Caco-2 (cell line): ENCODE measurements at regions not wholly inside any gene's neighbourhood (a gene's known extent, or its start where the extent isn't known, plus 50 kb on each side); places are given as distances from the start of the nearest gene placed in this dataset.

Experiments
- BruUV-seq: library from RNA; stranded (reverse); fragments of 400-500 nt; replicated peaks from 2 replicates; lab custom pipeline; 2021; lab: Mats Ljungman, UMichigan
- CTCF ChIA-PET: fragments of 300-600 bp; sonication (Branson Sonifier 250); formaldehyde crosslinking; loops from one replicate; lab custom pipeline; 2022; ENCODE audit warnings: antibody characterized with exemption; lab: Charles Lee
- POLR2A ChIA-PET: fragments of 300-600 bp; sonication (Branson Sonifier 250); formaldehyde crosslinking; loops from one replicate; lab custom pipeline; 2022; ENCODE audit warnings: antibody characterized with exemption; lab: Charles Lee
- DNase-seq, 2 experiments: peaks; one replicate each; pipeline versions ENCODE4 v3.0.0 to v3.0.0-alpha.2; 2020 to 2022
- H3K27me3 ChIP-seq: replicated peaks from 2 replicates; pipeline ENCODE4 v1.6.0; 2011; ENCODE audit warnings: low read length; ENCODE audit not compliant: control insufficient read depth, insufficient read depth
- H3K36me3 ChIP-seq: 2 replicates; pipeline ENCODE4 v1.5.1; 2011; ENCODE audit warnings: low read length; ENCODE audit not compliant: control insufficient read depth, insufficient read depth
- H3K4me1 ChIP-seq: fragments of 250-450 bp; sonication (Bioruptor Pico); 2 replicates; pipeline ENCODE4 v1.5.1; 2020; ENCODE audit warnings: mild to moderate bottlenecking
- H3K4me3 ChIP-seq: 2 replicates; pipeline ENCODE4 v1.5.1; 2011; ENCODE audit warnings: low read depth, mild to moderate bottlenecking, control low read depth, low read length
- H3K9me3 ChIP-seq: fragments of 250-450 bp; sonication (Bioruptor Pico); 2 replicates; pipeline ENCODE4 v1.5.1; 2020; ENCODE audit warnings: mild to moderate bottlenecking, moderate library complexity
- H3K27ac Mint-ChIP-seq: one replicate; pipeline ENCODE4 v1.8.0; 2022; ENCODE audit warnings: mixed read lengths; ENCODE audit not compliant: unreplicated experiment
- H3K27me3 Mint-ChIP-seq: one replicate; pipeline ENCODE4 v1.8.0; 2022; ENCODE audit warnings: mixed read lengths; ENCODE audit not compliant: insufficient read depth, unreplicated experiment
- H3K36me3 Mint-ChIP-seq: one replicate; pipeline ENCODE4 v1.8.0; 2022; ENCODE audit warnings: mild to moderate bottlenecking, mixed read lengths; ENCODE audit not compliant: insufficient read depth, unreplicated experiment
- H3K4me1 Mint-ChIP-seq: one replicate; pipeline ENCODE4 v1.8.0; 2022; ENCODE audit warnings: low read depth, mixed read lengths; ENCODE audit not compliant: unreplicated experiment
- H3K4me3 Mint-ChIP-seq: one replicate; pipeline ENCODE4 v1.8.0; 2022; ENCODE audit warnings: mild to moderate bottlenecking, moderate library complexity, mixed read lengths; ENCODE audit not compliant: unreplicated experiment
- H3K9me3 Mint-ChIP-seq: one replicate; pipeline ENCODE4 v1.8.0; 2022; ENCODE audit warnings: mixed read lengths; ENCODE audit not compliant: unreplicated experiment
- CTCF ChIP-seq, 2 experiments: fragments of 200-600 bp in 1 of 2; IDR thresholded peaks; 1 replicate in 1 of 2; 2 replicates in 1 of 2; pipeline versions ENCODE4 v1.5.1 to v1.8.0; 2011 to 2022; ENCODE audit warnings: antibody characterized with exemption in 1 of 2, control low read depth in 1 of 2, inconsistent platforms in 1 of 2, low read depth in 1 of 2, low read length in 1 of 2, mild to moderate bottlenecking in 1 of 2, moderate library complexity in 1 of 2; ENCODE audit not compliant: insufficient read depth in 1 of 2, severe bottlenecking in 1 of 2, unreplicated experiment in 1 of 2
- intact Hi-C: fragments of 100-400 bp; cut with micrococcal nuclease; formaldehyde crosslinking; loops from one replicate; pipeline ENCODE4 v1.10.0; 2022; ENCODE audit not compliant: unreplicated experiment

- peaks cover 10% of the 10 kb centered on the region for H3K27me3 Mint-ChIP-seq
- Histone ChIP-seq H3K36me3 (no peaks in the 10 kb centered on the region), H3K9me3 (no peaks in the 10 kb centered on the region), H3K4me1 (no peaks in the 10 kb centered on the region), H3K4me3 (no peak overlapping the region), H3K27me3 (no peaks in the 10 kb centered on the region)
- BruUV-seq, result no TSS peak
- no peak for DNase-seq
- no peak for TF ChIP-seq CTCF (IDR thresholded peaks at IDR 0.05; ENCODE audit: insufficient read depth in 1 of 2, low read depth in 1 of 2, low read length in 1 of 2, severe bottlenecking in 1 of 2, unreplicated experiment in 1 of 2)
- H3K4me1 Mint-ChIP-seq, result no peaks in the 10 kb centered on the region
- ChIA-PET POLR2A (no interaction called here), CTCF (no interaction called here)
- no peak overlapping the region for H3K27ac Mint-ChIP-seq
- no peak overlapping the region for H3K4me3 Mint-ChIP-seq
- intact Hi-C loops, result no loop called here
- no peaks in the 10 kb centered on the region for H3K36me3 Mint-ChIP-seq
- H3K9me3 Mint-ChIP-seq, result no peaks in the 10 kb centered on the region
Measured at GRCh38 chr1:187044411-187044810, 215.7 kb downstream of the PLA2G4A start.

DNA sequence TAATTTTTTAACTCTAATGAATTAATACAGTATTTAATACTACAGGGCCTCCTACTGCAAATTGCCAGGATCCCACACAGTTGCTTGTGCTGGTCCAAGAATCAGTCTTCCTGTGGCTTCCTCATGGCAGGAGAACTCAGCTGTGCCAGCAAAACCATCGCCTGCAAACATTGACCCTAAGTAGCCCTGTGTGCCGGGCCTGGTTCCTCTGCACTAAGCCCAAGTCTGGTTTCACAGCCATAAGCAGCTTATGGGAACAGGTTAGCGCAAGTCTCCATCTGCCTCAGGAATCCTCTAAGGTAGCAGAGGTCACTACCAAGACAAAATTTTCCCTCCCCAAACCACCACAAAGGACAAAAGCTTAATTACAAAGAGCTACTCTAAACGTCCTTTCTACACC is 216.6 kb downstream of the PLA2G4A start:
- no peaks in the 10 kb centered on the region for H3K4me1 ChIP-seq
- no peaks in the 10 kb centered on the region for H3K36me3 Mint-ChIP-seq
- H3K27me3 Mint-ChIP-seq, result peaks cover 10% of the 10 kb centered on the region
- H3K9me3 ChIP-seq, result no peaks in the 10 kb centered on the region
- intact Hi-C loops, result no loop called here
- H3K4me3 ChIP-seq, result no peak overlapping the region
- ChIA-PET CTCF (no interaction called here), POLR2A (no interaction called here)
- H3K4me3 Mint-ChIP-seq, result no peak overlapping the region
- no peaks in the 10 kb centered on the region for H3K9me3 Mint-ChIP-seq
- no peaks in the 10 kb centered on the region for H3K27me3 ChIP-seq
- no TSS peak for BruUV-seq
- no peak overlapping the region for H3K27ac Mint-ChIP-seq
- H3K36me3 ChIP-seq, result no peaks in the 10 kb centered on the region
- DNase-seq, result no peak
- no peaks in the 10 kb centered on the region for H3K4me1 Mint-ChIP-seq
- TF ChIP-seq CTCF (IDR thresholded peaks at IDR 0.05; ENCODE audit: insufficient read depth in 1 of 2, low read depth in 1 of 2, low read length in 1 of 2, severe bottlenecking in 1 of 2, unreplicated experiment in 1 of 2), result no peak

- Histone ChIP-seq H3K4me3 (no peak overlapping the region), H3K9me3 (no peaks in the 10 kb centered on the region), H3K4me1 (no peaks in the 10 kb centered on the region), H3K27me3 (no peaks in the 10 kb centered on the region), H3K36me3 (no peaks in the 10 kb centered on the region)
- H3K4me1 Mint-ChIP-seq, result no peaks in the 10 kb centered on the region
- no peaks in the 10 kb centered on the region for H3K36me3 Mint-ChIP-seq
- intact Hi-C loops, result no loop called here
- H3K4me3 Mint-ChIP-seq, result no peak overlapping the region
- peaks cover 10% of the 10 kb centered on the region for H3K27me3 Mint-ChIP-seq
- CTCF ChIA-PET, result no interaction called here
- DNase-seq, result no peak
- TF ChIP-seq CTCF (IDR thresholded peaks at IDR 0.05; ENCODE audit: insufficient read depth in 1 of 2, low read depth in 1 of 2, low read length in 1 of 2, severe bottlenecking in 1 of 2, unreplicated experiment in 1 of 2), result no peak
- POLR2A ChIA-PET, result no interaction called here
- BruUV-seq, result no TSS peak
- no peaks in the 10 kb centered on the region for H3K9me3 Mint-ChIP-seq
- H3K27ac Mint-ChIP-seq, result no peak overlapping the region
Measured at GRCh38 chr1:187046293-187046692, 217.5 kb downstream of the PLA2G4A start.
